ENCODE measurements at regions not wholly inside any gene's neighbourhood (a gene's known extent, or its start where the extent isn't known, plus 50 kb on each side); places are given as distances from the start of the nearest gene placed in this dataset.

DNA sequence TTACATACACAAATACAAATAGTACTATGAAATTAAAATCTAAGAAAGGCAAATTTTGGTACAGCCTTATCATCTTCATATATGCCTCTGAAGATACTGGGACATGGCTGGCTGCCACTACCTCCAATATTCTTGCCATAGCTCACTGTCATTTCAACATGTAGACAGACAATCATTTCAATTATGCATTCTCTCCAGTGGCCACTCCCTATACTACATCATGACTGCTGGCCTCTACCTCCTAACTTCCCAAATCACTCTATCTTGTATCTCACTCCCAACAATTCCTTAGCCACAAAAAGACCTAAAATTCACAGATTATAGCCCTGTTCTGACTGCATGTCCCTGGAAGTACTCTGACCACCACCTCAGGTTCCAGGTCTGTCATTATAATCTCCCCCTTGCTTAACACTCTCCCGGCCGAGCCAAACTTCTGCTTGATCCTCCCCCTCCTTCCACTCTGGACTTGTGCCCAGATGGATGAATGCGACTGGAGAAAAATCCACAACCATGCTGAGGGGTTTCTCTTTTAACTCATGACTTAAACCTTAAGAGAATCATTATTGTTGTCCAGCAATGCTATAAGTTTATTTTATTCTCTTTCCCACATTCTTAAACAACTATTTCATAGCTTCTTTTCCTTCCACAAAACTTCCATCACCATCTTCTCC is 225.3 kb upstream of the TLE4 start:
- DNase-seq (ENCODE audit: insufficient read length, low spot score) = no peak
- TF ChIP-seq CTCF (IDR thresholded peaks at IDR 0.05; ENCODE audit: insufficient read depth, missing control alignments) = no peak
- FAIRE-seq = no peak

DNA sequence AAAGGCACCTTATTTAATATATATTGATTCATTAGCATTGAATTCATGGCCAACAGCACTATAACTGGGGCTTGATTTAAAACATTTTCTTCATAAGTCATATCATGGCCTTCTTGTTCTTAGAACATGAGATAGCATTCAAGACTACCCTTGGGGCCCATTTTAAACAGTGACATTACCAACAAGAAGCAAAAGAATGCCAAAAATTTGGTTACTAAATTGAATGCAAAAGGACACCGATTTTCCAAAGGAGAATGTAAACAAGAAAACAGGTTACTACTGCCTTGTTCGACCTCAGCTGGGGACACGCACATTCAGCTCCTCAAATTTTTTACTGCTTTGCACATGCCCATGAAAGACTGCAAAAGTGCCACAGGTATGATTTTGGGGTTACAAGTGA is 219.4 kb upstream of the TLE4 start:
- no peak for DNase-seq (ENCODE audit: insufficient read length, low spot score)
- TF ChIP-seq CTCF (IDR thresholded peaks at IDR 0.05; ENCODE audit: insufficient read depth, missing control alignments) = no peak
- FAIRE-seq = no peak

GRCh38 chr9:79353856-79354520 is 217.8 kb upstream of the TLE4 start:
- DNase-seq (ENCODE audit: insufficient read length, low spot score) (no peak), FAIRE-seq (no peak)
- no peak for TF ChIP-seq CTCF (IDR thresholded peaks at IDR 0.05; ENCODE audit: insufficient read depth, missing control alignments)

- TF ChIP-seq CTCF (IDR thresholded peaks at IDR 0.05; ENCODE audit: insufficient read depth, missing control alignments) = no peak
- FAIRE-seq (no peak), DNase-seq (ENCODE audit: insufficient read length, low spot score) (no peak)
These were observed 214.6 kb upstream of the TLE4 start for GRCh38 chr9:79357194-79357593.

GRCh38 chr9:79357616-79358015 is 214.1 kb upstream of the TLE4 start:
- FAIRE-seq (no peak), DNase-seq (ENCODE audit: insufficient read length, low spot score) (no peak)
- TF ChIP-seq CTCF (IDR thresholded peaks at IDR 0.05; ENCODE audit: insufficient read depth, missing control alignments) = no peak

- DNase-seq (ENCODE audit: insufficient read length, low spot score) (no peak), FAIRE-seq (no peak)
- no peak for TF ChIP-seq CTCF (IDR thresholded peaks at IDR 0.05; ENCODE audit: insufficient read depth, missing control alignments)
These were observed 211.1 kb upstream of the TLE4 start for GRCh38 chr9:79360387-79361347.

All from D721Med (cell line).